NB4 (cell line): ENCODE measurements at regions not wholly inside any gene's neighbourhood (a gene's known extent, or its start where the extent isn't known, plus 50 kb on each side); places are given as distances from the start of the nearest gene placed in this dataset.

ENCODE experiments used
- DNase-seq: peaks from one replicate; pipeline ENCODE4 v3.0.0; 2010; ENCODE audit warnings: low read depth
- H3K4me3 ChIP-seq: one replicate; pipeline ENCODE4 v1.5.1; 2011; ENCODE audit warnings: mild to moderate bottlenecking, low read depth, low read length, moderate library complexity
- MAX ChIP-seq: IDR thresholded peaks from 2 replicates; pipeline ENCODE4 v1.6.1; 2011; ENCODE audit warnings: low read depth, low read length
- MYC ChIP-seq: IDR thresholded peaks from 2 replicates; pipeline ENCODE4 v1.6.1; 2011; ENCODE audit warnings: low read depth, low read length
- POLR2A ChIP-seq: IDR thresholded peaks from 2 replicates; pipeline ENCODE4 v1.6.1; 2011; ENCODE audit warnings: mild to moderate bottlenecking; ENCODE audit not compliant: insufficient read length; ENCODE audit errors: extremely low read depth
- TF ChIP-seq, protein P1 (sequence below): IDR thresholded peaks from one replicate; pipeline ENCODE4 v1.5.1; 2012; ENCODE audit warnings: low read depth, low read length

GRCh38 chr4:161148051-161148450 lies 1015.7 kb downstream of the FSTL5 start:
- no peak for DNase-seq
- TF ChIP-seq, protein P1, sequence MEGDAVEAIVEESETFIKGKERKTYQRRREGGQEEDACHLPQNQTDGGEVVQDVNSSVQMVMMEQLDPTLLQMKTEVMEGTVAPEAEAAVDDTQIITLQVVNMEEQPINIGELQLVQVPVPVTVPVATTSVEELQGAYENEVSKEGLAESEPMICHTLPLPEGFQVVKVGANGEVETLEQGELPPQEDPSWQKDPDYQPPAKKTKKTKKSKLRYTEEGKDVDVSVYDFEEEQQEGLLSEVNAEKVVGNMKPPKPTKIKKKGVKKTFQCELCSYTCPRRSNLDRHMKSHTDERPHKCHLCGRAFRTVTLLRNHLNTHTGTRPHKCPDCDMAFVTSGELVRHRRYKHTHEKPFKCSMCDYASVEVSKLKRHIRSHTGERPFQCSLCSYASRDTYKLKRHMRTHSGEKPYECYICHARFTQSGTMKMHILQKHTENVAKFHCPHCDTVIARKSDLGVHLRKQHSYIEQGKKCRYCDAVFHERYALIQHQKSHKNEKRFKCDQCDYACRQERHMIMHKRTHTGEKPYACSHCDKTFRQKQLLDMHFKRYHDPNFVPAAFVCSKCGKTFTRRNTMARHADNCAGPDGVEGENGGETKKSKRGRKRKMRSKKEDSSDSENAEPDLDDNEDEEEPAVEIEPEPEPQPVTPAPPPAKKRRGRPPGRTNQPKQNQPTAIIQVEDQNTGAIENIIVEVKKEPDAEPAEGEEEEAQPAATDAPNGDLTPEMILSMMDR: no peak
- TF ChIP-seq MAX (no peak), POLR2A (no peak)
- no peak overlapping the region for H3K4me3 ChIP-seq

DNA sequence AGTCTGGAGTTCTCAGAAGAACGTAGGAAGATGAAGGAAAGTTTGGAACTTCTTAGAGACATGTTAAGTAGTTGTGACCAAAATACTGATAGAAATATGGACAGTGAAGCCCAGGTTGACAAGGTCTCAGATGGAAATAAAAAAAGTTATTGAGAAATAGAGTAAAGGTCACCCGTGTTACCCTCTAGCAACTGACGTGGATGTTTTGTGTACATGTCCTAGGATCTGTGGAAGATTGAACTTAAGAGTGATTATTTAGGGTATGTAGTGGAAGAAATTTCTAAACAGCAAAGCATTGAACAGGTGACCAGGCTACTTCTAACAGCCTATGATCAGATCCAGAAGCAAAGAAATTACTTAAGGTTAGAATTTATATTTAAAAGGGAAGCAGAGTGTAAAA lies 1020.4 kb downstream of the FSTL5 start:
- TF ChIP-seq, protein P1: no peak
- TF ChIP-seq POLR2A (no peak), MYC (no peak)
- no peak for DNase-seq
- no peak overlapping the region for H3K4me3 ChIP-seq

GRCh38 chr4:161134795-161135194 lies 1029.0 kb downstream of the FSTL5 start:
- no peak for DNase-seq
- H3K4me3 ChIP-seq: no peak overlapping the region
- no peak for TF ChIP-seq MAX
- TF ChIP-seq, protein P1: no peak
- no peak for TF ChIP-seq POLR2A

DNA sequence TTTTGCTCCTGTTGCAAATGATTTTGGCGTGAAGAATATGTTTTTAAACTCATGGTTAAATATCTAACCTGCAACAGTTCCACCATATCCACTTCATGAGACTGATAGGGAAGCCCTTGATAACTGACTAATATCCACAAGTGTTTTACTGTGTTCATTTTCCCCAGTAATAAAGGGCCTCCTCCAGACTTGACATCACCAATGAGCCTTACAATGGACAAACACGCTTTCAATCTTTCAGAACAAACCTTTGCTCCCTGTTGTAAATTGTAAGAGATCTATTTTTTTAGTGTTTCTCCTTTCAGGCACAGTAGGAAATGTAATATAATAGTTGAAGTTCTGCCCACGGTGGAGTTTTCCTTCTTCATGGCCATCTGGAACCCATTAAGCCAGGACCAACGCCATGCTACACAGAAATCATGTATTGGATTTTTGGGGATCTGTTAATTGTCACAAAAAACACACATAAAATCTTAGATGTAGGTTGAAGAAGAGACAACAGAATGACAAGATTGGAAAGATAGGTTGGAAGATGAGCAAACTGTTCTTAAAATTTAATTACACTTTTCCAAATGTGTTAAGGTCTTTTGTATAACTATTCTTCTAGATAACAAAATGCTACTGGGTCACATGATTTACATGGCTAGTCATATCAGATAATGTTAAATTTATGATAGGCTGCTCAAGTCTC lies 1030.1 kb downstream of the FSTL5 start:
- H3K4me3 ChIP-seq: no peak overlapping the region
- TF ChIP-seq, protein P1: no peak
- TF ChIP-seq MYC (no peak), MAX (no peak), POLR2A (no peak)
- no peak for DNase-seq

GRCh38 chr4:161132715-161133425 lies 1030.9 kb downstream of the FSTL5 start:
- no peak for DNase-seq
- H3K4me3 ChIP-seq: no peak overlapping the region
- TF ChIP-seq, protein P1: no peak
- TF ChIP-seq MAX (no peak), MYC (no peak), POLR2A (no peak)

- no peak overlapping the region for H3K4me3 ChIP-seq
- TF ChIP-seq, protein P1: no peak
- TF ChIP-seq POLR2A: no peak
- no peak for TF ChIP-seq MYC
- no peak for TF ChIP-seq MAX
- DNase-seq: peak; percentile 56
Measured at GRCh38 chr4:161121451-161121850, 1042.3 kb downstream of the FSTL5 start.
